Umbilical cord (tissue), 1 donor: ENCODE measurements at regions not wholly inside any gene's neighbourhood (a gene's known extent, or its start where the extent isn't known, plus 50 kb on each side); places are given as distances from the start of the nearest gene placed in this dataset.
"Not testable (repeated sequence)": the region's sequence is repeated elsewhere in the genome, so short reads cannot be mapped to it uniquely, and the experiment has no call there.

Source experiments
- DNase-seq: peaks from one replicate; pipeline ENCODE4 v3.0.0-alpha.2; 2015; ENCODE audit warnings: low spot score

DNA sequence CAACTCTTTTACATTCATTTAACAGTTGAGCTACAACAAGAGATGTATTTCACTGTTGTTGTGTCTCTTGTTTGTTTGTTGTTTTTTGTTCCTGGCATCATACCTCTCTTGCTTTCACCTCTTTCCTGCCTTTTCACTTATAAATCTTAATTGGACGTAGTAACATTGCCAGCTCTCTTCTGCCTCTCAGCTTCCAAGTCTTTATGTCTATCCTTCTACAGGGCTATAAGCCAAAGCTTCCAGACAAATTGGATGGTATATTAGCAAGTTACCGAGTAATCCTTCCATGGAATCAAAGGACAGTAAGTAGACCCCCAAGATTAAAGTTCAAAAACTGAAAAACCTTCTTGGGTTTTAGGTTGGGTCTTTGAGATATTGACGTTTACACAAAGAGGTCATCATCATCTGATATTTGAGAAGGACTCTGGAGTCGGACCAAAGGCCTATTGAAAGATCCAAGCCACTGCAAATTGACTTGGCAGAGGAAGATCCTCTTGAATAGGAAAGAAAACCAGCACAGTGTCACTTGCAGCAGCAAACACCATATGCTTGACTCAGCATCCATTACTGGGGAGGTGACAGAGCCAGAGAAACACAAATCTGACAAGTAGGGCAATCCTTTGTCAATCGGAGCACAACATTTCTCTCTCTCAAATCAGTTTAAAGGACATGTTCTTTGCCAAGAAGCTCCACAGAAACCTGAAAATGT lies 648.5 kb upstream of the NR2F2 start:
- no peak for DNase-seq

DNA sequence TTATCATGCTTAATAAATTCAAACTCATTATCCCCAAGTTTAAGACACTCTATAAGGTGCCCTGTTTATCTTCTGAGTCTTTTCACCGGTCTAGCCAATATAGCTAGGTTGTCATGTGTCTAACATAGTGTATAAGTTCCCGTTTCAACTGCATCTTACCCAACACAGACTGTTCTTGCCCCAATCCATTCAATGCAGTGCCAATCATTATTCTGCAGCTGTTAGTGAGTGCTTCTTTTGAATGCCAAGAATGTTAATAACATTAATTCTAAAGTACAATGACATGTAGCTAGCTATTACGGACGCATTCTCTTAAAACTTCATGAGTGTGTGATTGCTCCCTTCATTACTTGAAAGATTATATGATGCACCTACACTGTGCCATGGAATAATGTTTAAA lies 646.4 kb upstream of the NR2F2 start:
- DNase-seq = no peak

DNA sequence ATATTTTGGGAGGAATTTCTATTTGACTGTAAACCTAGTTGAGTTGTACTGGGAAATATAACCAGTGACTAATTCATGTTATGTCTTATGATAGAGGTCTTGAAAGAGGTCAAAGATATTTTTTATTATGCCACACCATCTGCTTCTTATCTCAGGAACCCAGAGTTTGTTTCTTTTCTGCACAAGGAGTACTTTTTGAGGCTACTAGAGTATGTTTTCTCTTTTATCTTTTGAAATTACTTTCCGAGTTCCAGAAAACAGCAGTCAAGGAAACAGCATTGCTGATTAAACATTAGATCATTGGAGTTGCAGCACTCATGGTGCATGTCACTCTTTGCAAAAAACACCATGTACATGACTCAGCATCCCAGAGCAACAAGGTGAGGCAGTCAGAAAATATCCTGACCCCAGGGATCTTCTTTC lies 645.8 kb upstream of the NR2F2 start:
- DNase-seq = peak; percentile 28

DNA sequence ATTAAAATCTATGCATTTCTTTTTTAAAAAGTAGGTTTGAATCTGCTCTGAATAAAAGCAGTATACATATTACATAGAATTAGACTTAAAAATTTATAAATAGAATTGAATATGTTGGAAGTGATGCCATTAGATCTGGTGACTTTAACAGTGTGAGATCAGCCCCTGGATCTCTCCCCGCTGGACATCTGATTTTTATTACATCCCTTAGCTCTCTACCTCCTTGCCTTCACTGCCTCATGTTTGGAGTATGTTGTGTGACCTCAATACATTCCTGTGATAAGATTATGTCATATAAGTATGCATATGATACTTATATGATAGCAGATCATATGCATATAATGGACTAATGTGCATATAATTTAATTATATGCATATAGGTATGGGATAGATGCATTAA lies 643.4 kb upstream of the NR2F2 start:
- DNase-seq = no peak

DNA sequence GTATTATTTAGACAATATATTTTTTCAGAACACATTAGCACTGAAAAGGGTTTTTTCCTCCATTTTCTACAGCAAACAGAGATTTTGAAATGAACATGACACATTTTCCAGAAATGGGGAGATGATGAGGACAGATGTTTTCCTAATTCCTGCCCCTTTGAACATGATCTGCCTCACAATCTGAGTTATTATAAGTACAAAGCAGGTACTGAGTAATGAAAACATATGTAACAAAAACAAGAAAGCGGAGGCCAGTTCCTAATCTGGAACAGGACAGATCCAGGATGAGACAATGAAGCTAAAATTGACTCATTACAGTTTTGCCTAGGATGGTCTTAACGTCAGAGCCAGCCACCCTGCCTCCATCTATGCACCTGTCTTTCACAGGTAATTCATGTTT lies 642.8 kb upstream of the NR2F2 start:
- no peak for DNase-seq

DNA sequence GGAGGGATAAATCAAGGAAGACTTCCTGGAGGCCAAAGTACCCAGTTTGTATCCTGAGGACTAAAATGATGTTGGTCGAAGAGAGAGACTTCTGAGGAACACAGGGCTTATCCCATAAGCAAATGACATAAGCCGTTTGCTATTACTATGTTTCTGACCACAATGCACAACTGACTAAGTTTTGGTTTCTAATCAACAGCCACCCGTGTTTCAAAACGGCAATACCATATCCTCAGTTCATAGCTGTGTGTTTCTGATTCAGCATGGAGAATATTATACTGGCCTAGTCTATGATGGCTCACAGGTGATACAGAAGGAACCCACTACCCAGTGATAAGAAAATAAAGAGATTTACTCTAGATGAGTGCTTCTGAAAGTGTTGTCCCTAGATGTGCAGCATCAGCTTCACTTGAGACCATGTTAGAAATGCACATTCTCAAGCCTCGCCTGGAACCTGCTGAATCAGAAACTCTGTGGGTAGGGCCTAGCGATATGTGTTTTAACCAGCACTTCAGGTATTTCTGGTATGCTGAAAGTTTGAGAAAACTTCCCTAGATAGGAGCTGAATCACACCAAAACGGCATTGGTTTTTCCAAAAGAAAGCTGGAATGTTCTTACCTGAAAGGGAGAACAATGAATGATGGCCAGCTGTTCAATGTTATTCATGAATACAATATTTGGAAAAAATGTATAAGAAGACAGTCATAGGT lies 639.7 kb upstream of the NR2F2 start:
- DNase-seq = no peak

DNA sequence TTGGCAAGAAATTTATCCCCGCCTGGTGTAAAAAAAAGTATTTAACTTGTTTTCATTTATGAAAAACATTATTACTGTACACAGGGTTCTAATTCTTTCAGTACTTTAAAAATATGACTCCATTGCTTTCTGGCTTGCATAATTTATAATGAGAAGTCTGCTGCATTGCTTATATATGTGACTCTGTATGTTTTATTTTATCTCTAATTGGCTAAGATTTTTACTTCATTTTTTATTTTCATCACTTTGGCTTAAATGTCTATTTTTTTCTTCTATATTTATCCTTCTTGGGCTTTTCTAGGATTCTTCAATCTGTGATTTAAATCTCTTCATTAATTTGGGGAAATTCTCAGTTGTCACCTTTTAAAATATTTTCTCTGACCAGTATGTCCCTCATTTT lies 636.6 kb upstream of the NR2F2 start:
- no peak for DNase-seq

DNA sequence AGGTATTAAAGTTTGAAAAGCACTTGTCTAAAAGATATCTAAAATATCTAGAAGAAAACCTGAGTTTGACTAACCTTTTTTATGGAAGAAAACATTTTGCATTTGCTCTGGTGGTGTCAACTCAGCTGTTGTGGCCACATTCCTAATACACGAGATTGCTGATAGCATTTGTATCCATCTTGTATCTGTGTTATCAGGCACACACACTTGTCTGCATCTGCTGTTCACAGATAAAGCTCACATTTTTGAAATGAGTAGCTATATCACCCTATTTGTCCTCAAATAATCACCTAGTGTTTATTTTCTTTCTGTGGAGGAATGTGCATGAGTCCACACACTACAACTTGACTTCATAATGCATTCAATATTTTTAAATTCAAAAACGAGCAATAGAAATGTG lies 632.3 kb upstream of the NR2F2 start:
- DNase-seq = no peak

DNA sequence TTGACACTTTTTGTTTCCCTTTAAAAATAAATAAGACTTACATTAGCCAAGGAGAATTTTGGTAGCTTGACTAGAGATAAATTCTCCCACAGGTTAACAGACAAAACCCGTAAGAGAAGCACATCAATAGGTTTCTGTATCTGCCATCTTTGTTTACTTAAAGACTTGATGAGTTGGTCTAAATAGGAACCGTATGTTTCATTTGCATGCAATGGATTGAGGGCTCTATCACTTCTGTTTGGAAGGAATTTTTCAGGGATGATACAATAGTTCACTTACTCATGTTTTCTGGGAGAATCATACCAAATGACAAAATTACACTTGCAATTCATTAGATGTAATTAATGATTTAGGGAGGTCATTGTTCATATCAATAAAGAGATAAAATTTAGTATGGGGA lies 631.5 kb upstream of the NR2F2 start:
- DNase-seq = no peak

DNA sequence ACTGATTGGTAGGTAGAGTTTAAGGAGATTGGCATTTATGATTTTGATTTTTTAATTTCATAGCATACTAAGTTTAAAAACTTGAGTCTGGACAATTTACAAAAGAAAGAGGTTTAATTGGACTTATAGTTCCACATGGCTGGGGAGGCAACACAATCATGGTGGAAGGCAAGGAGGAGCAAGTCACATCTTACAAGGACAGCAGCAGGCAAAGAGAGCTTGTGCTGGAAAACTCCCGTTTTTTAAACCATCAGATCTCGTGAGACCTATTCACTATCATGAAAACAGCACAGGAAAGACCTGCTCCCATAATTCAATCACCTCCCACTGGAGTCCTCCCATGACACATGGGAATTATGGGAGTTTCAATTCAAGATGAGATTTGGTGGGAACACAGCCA lies 630.9 kb upstream of the NR2F2 start:
- DNase-seq = no peak

DNA sequence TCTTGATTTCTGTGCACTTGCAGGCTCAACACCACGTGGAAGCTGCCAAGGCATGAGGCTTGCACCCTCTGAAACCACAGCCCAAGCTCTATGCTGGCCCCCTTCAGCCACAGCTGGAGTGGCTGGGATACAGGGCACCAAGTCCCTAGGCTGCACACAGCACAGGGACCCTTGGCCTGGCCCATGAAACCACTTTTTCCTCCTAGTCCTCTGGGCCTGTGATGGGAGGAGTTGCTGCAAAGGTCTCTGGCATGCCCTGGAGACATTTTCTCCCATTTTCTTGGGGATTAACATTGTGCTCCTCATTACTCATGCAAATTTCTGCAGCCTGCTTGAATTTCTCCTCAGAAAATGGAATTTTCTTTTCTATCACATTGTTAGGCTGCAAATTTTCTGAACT lies 629.8 kb upstream of the NR2F2 start:
- not testable (repeated sequence) for DNase-seq

DNA sequence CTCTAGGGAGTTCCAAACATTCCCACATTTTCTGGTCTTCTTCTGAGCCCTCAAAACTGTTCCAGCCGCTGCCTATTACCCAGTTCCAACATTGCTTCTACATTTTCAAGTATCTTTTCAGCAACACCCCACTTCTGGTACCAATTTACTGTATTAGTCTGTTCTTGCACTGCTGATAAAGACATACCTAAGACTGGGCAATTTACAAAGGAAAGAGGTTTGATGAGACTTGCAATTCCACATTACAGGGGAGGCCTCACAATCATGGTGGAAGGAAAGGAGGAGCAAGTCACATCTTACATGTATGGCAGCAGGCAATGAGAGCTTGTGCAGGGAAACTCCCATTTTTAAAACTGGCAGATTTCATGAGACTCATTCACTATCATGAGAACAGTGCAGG lies 629.1 kb upstream of the NR2F2 start:
- DNase-seq = no peak

DNA sequence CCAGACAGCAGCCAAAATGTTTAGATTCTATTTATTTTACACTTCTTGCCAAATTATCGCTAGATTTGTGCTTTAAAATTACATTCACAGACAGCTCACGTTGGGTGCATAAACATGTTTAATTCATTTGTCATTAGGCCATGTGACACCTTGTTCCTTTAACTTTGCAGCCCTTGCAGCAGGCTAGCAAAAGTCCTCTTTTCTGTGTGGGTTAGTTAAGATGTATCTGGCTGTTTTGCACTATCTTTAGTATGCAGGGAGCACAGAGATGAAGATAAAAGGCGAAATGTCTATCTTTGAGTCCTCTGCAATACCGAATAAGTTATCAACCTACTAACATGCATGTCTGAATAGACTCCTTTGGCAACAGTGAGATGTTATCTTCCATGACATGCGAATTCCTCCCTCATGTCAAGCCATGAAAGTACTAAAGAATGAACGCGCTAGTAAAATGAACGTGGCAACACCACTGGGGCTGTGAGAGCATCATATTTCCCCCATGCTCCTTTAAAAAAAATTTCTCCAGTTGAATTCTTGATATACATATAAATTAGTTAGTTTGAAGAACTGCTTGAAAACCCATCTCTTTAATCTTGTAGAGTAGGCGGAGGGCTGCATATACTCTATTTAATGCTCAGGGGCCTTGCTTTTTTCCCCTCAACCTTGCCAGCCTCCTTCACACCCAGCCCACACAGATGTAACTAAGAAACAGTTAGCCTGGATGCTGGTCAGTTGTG lies 620.4 kb upstream of the NR2F2 start:
- no peak for DNase-seq

DNA sequence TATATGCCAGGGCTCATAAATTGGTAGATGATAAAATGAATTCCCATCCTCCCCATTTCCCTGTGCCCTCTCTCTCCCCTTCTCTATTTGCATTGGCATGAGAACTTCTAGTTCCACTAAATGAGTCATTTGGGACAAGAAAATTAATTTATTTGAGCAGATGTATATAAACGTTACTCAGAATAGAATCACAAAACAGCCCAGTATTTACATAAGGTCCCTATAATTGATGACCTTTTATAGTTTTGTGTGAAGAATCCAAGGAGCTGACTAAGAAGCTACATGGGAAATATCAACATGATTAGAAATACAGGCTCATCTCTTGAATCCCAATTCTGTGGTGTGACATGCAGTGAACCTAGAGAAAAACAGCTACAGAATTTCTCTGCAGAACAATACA lies 617.7 kb upstream of the NR2F2 start:
- DNase-seq = peak; percentile 5

DNA sequence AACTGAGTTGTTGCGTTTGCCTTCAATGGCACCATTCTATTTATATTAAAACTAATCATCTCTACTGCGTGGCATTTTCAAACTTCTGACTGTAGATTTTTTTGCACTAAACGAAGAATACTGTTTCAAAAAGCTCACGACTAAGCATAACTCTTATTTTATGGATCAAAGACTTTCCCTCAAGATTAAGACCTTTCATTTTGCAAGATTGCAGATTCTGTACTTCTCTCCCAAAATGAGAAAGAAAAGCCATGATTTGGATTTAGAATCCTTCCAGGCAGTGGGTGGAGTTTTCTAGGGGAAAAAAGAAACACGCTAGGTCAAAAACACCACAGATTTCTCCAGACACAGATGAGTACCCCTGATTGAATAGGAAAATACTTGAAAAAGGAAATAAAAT lies 617.2 kb upstream of the NR2F2 start:
- peak; percentile 80 for DNase-seq

DNA sequence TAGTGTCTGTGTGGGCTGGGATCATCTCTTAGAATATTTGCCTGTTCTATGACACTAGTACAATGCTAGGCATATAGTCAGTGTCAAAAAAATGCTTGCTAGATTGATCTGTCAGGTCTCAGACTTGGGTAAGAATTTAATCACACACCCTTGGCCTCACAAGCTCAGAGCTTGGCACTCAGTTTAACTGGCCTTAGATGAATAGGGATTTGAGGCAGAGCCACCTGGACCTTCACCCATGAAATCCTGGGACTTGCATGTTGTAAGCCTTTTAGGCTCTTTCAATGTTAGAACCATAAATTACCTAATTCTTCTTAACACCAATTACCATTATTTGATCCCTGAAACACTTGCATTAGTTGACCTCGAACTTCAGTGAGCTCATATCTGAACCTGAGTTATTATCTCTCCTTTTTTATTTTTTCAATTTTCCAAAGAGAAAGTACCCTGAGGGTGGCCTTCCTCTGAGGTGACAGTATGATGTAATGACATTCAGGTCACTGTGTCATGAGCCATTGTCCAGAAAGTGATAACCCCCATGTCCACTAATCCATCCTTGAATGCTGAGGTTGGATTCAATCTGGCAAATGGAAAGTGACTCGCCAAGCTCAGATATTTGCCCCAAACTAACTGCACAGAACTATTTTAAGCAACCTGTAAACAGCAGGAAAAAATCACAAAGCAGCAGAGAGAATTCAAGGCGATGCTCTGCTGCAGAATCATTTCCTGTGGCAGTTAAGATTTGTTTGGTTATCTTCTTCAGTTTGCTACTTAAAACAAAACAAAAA lies 615.2 kb upstream of the NR2F2 start:
- DNase-seq = no peak

DNA sequence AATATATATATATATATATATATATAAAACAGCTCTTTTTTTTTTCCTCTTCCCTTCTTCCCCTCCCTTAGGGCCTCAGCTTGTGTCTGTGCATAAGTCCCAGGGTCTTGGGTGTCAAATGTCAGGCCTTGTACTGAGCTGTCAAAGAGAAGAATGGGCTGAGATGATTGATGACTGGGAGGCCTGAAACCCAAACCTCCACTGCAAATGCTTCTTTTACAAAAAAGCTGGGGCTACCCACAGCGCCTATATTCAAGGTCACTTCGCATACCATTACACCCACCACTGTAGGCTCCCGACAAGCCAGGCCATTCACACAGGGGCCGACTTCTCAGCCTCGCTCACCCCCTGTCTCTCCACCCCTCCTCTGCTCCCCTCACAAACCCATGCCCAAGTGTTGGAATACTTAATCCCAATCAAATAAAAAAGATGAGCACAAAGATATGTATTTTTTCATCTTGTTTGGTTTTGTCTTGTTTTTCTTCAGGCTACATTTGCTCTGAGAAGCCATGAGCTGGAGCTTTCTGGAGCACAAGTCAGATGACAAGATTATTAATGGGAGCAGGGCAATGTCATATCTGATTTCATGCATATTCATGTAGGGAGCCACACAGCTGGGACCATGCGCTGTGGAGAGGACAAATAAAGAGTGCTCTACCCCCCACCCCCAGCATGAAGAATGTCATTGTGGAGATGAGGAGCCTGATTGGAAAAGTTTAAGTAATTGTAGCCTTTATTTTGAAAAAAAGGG lies 614.4 kb upstream of the NR2F2 start:
- no peak for DNase-seq

DNA sequence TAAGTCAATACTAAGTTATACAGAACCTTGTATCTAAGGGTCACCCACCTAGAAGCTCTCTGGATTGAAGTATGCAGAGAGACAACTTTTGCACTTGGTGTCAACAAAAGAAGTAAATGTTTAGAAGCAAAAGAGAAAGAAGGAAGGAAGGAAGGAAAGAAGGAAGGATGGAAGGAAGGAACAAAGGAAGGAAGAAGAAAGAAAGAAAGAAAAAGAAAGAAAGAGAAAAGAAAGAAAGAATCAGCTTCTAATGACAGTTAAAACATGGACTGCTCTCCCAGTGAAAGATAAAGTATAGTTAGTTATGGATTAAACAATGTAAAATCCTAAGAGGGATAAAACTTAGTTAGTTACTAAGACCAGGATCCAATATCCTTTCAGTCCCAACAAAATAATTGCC lies 613.8 kb upstream of the NR2F2 start:
- DNase-seq = no peak

DNA sequence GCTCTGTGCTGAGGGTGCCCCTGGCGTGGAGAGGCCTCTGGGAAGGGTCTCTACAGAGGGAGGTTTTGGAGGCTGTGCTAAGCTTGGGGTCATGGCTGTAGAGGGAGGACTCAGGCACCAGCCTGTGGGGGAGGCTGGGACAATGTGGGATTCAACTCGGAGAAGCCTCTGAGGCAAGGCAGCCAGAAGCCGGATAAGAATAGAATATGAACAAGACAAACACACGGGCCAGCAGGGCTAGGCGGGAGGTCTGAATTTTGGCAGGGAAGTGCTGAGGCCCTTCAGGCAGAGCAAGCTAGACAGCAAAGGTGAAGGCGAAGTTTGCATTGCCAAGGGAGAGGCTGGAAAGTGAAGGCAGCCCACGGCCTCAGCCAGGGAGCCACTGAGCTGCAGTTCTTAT lies 612.1 kb upstream of the NR2F2 start:
- DNase-seq = no peak

DNA sequence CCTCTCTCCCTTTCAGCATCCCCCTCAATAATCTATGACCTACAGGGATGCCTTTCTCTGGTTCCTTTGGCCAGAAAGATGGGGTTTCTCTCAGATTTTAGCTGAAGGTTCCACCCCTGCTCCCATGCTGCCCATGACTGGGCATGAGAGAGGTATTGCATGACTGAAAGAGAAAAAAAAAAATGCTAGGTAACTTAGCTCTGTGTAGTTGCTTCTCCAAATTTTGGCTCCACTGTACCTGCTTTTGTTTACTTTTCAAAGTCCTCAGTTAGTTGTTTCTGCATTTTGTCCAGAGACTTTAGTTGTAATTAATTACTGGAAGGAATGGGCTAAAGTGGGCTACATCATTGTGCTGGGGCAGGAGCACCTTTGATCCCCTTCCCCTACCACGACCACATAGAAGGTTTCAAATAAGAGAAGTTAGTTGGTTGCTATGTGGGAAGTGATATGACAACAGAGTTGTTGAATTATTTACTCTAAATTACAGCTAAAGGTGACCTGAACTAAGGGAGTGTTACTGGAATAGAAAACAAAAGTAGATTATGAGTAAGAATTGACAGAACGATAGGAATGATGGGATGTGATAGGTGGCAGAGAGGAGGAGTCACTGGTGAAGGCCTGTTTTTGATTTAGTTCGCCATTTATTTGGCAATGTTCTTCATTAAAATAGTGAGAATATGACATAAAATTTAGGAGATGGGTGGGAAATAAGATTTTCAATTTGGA lies 605.4 kb upstream of the NR2F2 start:
- DNase-seq = no peak

DNA sequence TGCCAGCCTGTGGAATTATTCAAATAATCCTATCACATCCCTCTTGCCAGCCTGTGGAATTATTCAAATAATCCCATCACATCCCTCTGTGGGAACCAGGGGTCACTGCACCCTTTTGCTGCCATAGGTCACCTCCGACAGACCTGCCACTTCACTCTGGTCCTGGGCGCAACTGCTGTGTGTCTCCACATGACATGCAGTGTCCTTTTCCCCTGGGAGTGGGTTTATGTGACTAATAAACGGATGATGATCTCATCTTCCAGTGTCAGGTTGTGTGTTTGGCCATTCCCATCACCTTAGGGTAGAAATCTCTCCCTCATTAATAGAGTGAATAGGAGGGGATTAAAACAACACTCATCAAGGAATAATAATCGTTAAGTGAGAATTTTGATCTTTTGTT lies 603.6 kb upstream of the NR2F2 start:
- DNase-seq = no peak
